ENCODE measurements at regions not wholly inside any gene's neighbourhood (a gene's known extent, or its start where the extent isn't known, plus 50 kb on each side); places are given as distances from the start of the nearest gene placed in this dataset.

GRCh38 chr4:29243851-29244250, 1476.3 kb upstream of the PCDH7 start:
- no peak for TF ChIP-seq CTCF (conservative IDR thresholded peaks at IDR 0.05 in 1 of 2, IDR thresholded peaks at IDR 0.05 in 1 of 2; ENCODE audit: low read depth in 1 of 2, low read length in 2 of 2)
- TF ChIP-seq EZH2 (IDR thresholded peaks at IDR 0.05; ENCODE audit: low read length, missing control alignments): no peak

Measured in fibroblast of lung (primary cell).